KMS-11 (cell line): ENCODE measurements at regions not wholly inside any gene's neighbourhood (a gene's known extent, or its start where the extent isn't known, plus 50 kb on each side); places are given as distances from the start of the nearest gene placed in this dataset.

Experiments used
- H2AFZ ChIP-seq: fragments of 200-600 bp; sonication (generic); 2 replicates; pipeline ENCODE4 v1.6.1; 2016; ENCODE audit warnings: antibody characterized with exemption, mixed run types, low read depth
- H3K27ac ChIP-seq: fragments of 200-600 bp; sonication (generic); 2 replicates; pipeline ENCODE4 v1.6.1; 2016; ENCODE audit warnings: mild to moderate bottlenecking, mixed run types
- H3K27me3 ChIP-seq: fragments of 200-600 bp; sonication (generic); 2 replicates; pipeline ENCODE4 v1.6.1; 2017; ENCODE audit warnings: mild to moderate bottlenecking, low read depth, mixed run types, moderate library complexity; ENCODE audit not compliant: insufficient read depth
- H3K36me3 ChIP-seq: fragments of 200-600 bp; sonication (generic); 2 replicates; pipeline ENCODE4 v1.6.1; 2017; ENCODE audit warnings: mild to moderate bottlenecking, mixed run types; ENCODE audit not compliant: insufficient read depth
- H3K4me1 ChIP-seq: fragments of 200-600 bp; sonication (generic); 2 replicates; pipeline ENCODE4 v1.6.1; 2016; ENCODE audit warnings: mild to moderate bottlenecking, low read depth, mixed run types; ENCODE audit not compliant: poor library complexity, severe bottlenecking
- H3K4me2 ChIP-seq: fragments of 200-600 bp; sonication (generic); 2 replicates; pipeline ENCODE4 v1.7.0; 2016; ENCODE audit warnings: mild to moderate bottlenecking, mixed run types
- H3K4me3 ChIP-seq: fragments of 200-600 bp; sonication (generic); IDR thresholded peaks from 2 replicates; pipeline ENCODE4 v1.6.1; 2017; ENCODE audit warnings: low read depth, low read length, mixed read lengths; ENCODE audit not compliant: insufficient read depth
- H3K79me2 ChIP-seq: fragments of 200-600 bp; sonication (generic); 2 replicates; pipeline ENCODE4 v1.6.1; 2016; ENCODE audit warnings: low read depth, mixed run types; ENCODE audit not compliant: insufficient read depth
- H3K9ac ChIP-seq: fragments of 200-600 bp; sonication (generic); 2 replicates; pipeline ENCODE4 v1.6.1; 2016; ENCODE audit warnings: mild to moderate bottlenecking, mixed run types
- H4K20me1 ChIP-seq: fragments of 200-600 bp; sonication (generic); 2 replicates; pipeline ENCODE4 v1.6.1; 2016; ENCODE audit warnings: mild to moderate bottlenecking, mixed run types; ENCODE audit not compliant: insufficient read depth
- CTCF ChIP-seq: fragments of 200-600 bp; sonication (generic); conservative IDR thresholded peaks from 2 replicates; pipeline ENCODE4 v1.6.1; 2017; ENCODE audit warnings: low read depth, mild to moderate bottlenecking, antibody characterized with exemption, low read length, moderate library complexity, mixed read lengths

- Histone ChIP-seq H3K79me2 (no peaks in the 10 kb centered on the region), H3K4me2 (no peak overlapping the region), H4K20me1 (no peaks in the 10 kb centered on the region), H3K9ac (no peak overlapping the region), H3K4me3 (no peak overlapping the region), H3K27ac (no peak overlapping the region), H3K27me3 (no peaks in the 10 kb centered on the region), H2AFZ (no peak overlapping the region), H3K4me1 (no peaks in the 10 kb centered on the region), H3K36me3 (no peaks in the 10 kb centered on the region)
- TF ChIP-seq CTCF = no peak
Observed at GRCh38 chr7:153188161-153188560, 428.6 kb downstream of the ACTR3B start.

GRCh38 chr7:153188630-153189029 is 429.1 kb downstream of the ACTR3B start:
- Histone ChIP-seq H3K27me3 (no peaks in the 10 kb centered on the region), H3K4me3 (no peak overlapping the region), H3K4me1 (no peaks in the 10 kb centered on the region), H3K27ac (no peak overlapping the region), H3K4me2 (no peak overlapping the region), H3K79me2 (no peaks in the 10 kb centered on the region), H2AFZ (no peak overlapping the region), H3K9ac (no peak overlapping the region), H3K36me3 (no peaks in the 10 kb centered on the region), H4K20me1 (no peaks in the 10 kb centered on the region)
- TF ChIP-seq CTCF = no peak

- Histone ChIP-seq H3K4me2 (no peak overlapping the region), H3K4me1 (no peaks in the 10 kb centered on the region), H3K79me2 (no peaks in the 10 kb centered on the region), H3K9ac (no peak overlapping the region), H3K27ac (no peak overlapping the region), H3K4me3 (no peak overlapping the region), H2AFZ (no peak overlapping the region), H3K36me3 (no peaks in the 10 kb centered on the region), H4K20me1 (no peaks in the 10 kb centered on the region), H3K27me3 (no peaks in the 10 kb centered on the region)
- TF ChIP-seq CTCF = no peak
Observed at GRCh38 chr7:153190452-153190851, 430.9 kb downstream of the ACTR3B start.

- Histone ChIP-seq H3K79me2 (no peaks in the 10 kb centered on the region), H3K36me3 (no peaks in the 10 kb centered on the region), H2AFZ (no peak overlapping the region), H3K27me3 (no peaks in the 10 kb centered on the region), H3K27ac (no peak overlapping the region), H3K4me1 (no peaks in the 10 kb centered on the region), H3K4me2 (no peak overlapping the region), H3K4me3 (no peak overlapping the region), H3K9ac (no peak overlapping the region), H4K20me1 (no peaks in the 10 kb centered on the region)
- no peak for TF ChIP-seq CTCF
Observed at GRCh38 chr7:153190986-153191385, 431.4 kb downstream of the ACTR3B start.

- no peak overlapping the region for H3K9ac ChIP-seq
- H3K27ac ChIP-seq = no peak overlapping the region
- no peaks in the 10 kb centered on the region for H4K20me1 ChIP-seq
- H3K27me3 ChIP-seq = no peaks in the 10 kb centered on the region
- no peaks in the 10 kb centered on the region for H3K79me2 ChIP-seq
- H3K4me3 ChIP-seq = no peak overlapping the region
- no peak overlapping the region for H2AFZ ChIP-seq
- no peaks in the 10 kb centered on the region for H3K4me1 ChIP-seq
- H3K36me3 ChIP-seq = no peaks in the 10 kb centered on the region
- no peak overlapping the region for H3K4me2 ChIP-seq
- TF ChIP-seq CTCF = 0 out of 2 replicates have a peak, but pooled peaks have one; percentile 21
Observed at GRCh38 chr7:153193144-153193595, 433.6 kb downstream of the ACTR3B start.
